CD4-positive, alpha-beta T cell treated with Interleukin-17A for 4 hours (primary cell): ENCODE measurements at regions not wholly inside any gene's neighbourhood (a gene's known extent, or its start where the extent isn't known, plus 50 kb on each side); places are given as distances from the start of the nearest gene placed in this dataset.

Source experiments
- DNase-seq: peaks from one replicate; pipeline ENCODE4 v3.0.0-alpha.2; 2020; ENCODE audit warnings: mixed read lengths

GRCh38 chr12:123100882-123101281 lies 50.0 kb downstream of the PITPNM2 start:
- no peak for DNase-seq

- DNase-seq: no peak
These were observed 50.4 kb downstream of the PITPNM2 start for GRCh38 chr12:123100450-123100849.

- no peak for DNase-seq
These were observed 51.2 kb downstream of the PITPNM2 start for GRCh38 chr12:123099560-123100192.

DNA sequence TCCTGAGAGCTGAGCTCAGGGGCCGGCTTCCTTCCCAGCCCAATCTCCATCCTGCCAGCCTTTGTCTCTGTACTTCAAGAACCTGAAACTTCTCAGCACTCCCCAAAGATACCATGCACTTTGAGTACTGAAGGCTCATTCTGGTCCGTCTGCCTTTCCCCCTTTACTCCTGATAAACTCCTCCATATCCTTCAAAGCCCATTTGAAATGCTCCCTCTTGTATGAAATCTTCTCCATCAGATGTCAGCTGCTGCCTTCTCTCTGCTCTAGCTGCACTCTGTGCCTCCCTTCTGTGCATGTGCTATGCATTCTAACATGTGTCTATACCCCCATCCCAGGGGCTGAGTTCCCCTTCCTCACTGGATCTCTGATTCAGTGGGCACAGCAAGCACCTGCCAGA lies 52.1 kb downstream of the PITPNM2 start:
- DNase-seq: no peak

- DNase-seq: no peak
These were observed 53.3 kb downstream of the PITPNM2 start for GRCh38 chr12:123097561-123098084.

DNA sequence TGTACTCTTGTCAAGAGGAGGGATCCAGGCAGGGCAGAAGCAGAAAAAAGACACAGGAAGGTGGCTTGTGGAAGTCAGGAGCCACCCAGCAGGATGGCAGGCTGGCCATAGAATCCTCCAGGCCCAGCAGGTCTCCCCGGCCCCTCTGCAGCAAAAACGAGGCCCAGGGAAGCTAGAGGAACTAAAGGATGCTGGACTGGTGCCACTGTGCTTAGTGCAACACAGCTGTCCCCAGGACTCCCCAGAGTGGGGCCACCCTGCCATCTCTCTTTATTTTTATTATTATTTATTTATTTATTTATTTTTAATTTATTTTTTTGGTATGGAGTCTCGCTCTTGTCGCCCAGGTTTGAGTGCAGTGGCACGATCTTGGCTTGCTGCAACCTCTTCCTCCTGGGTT lies 54.1 kb downstream of the PITPNM2 start:
- no peak for DNase-seq

DNA sequence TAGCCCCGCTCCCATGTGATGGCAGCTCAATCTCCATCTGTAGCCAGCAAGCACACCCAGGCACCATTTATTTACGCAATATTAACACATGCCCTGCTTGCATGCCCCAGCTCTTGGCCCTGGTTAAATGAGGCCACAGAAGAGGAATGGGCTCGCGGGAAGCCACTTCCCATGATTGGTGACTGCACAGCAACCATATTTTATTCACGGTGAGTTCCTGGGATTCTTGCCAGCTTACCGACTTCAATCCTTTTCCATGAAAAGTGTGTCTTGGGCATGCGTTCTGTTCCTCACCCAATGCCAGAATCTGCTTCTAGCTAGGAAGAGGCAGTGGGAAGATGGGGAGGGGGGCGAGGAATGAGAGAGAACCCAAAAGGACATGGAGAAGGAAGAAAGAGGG lies 54.7 kb downstream of the PITPNM2 start:
- DNase-seq: no peak

- no peak for DNase-seq
These were observed 55.6 kb downstream of the PITPNM2 start for GRCh38 chr12:123095078-123095881.

- no peak for DNase-seq
These were observed 56.4 kb downstream of the PITPNM2 start for GRCh38 chr12:123094349-123095077.

GRCh38 chr12:123092866-123093265 lies 58.0 kb downstream of the PITPNM2 start:
- DNase-seq: no peak

DNA sequence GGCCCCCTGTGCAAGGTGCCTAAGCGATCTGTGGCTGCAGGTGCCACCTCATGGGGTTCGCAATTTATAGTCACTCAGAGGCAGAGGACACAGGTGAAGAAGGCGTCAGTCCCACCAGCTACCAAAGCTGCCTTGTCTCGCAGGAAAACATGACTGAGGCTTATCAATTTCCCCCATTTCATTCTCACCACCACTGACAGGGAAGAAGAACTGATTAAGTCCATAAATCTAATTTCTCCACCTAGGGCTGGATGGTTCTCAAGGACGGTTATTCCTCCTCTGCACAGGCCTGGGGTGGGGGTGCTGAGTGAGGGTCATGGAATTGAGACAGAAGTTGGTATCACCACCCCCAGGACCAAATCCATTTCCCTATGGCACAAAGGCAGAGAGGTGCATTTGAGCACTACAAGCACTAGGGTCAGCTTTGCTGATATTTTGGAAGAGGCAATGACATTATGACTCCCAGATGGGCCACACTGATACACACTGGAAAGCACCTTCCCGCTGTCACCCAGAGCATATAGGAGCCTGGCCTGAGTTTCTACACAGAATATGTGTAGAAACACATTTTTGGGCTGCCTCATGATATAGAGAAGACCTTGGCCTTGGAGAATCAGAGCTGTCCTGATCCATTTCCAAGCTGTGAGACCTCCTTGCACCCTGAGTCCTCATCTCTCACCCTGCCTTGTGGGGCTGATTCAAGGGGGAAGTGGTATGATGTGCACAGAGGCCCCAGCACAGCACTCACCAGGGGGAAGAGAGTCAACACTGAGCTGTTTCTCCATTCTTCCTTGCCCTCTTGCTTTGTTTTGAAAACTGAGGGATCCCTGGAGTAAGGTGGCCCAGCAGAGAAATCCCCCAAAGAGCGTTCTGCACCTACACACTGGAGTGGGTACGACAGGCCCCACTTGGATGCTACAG lies 59.4 kb downstream of the PITPNM2 start:
- no peak for DNase-seq

GRCh38 chr12:123089631-123090353 lies 61.1 kb downstream of the PITPNM2 start:
- DNase-seq: no peak

GRCh38 chr12:123089140-123089539 lies 61.8 kb downstream of the PITPNM2 start:
- no peak for DNase-seq

GRCh38 chr12:123085730-123086487 lies 65.0 kb downstream of the PITPNM2 start:
- DNase-seq: peak; percentile 49

- DNase-seq: no peak
These were observed 65.8 kb downstream of the PITPNM2 start for GRCh38 chr12:123085066-123085465.

- DNase-seq: no peak
These were observed 67.0 kb downstream of the PITPNM2 start for GRCh38 chr12:123083661-123084571.

DNA sequence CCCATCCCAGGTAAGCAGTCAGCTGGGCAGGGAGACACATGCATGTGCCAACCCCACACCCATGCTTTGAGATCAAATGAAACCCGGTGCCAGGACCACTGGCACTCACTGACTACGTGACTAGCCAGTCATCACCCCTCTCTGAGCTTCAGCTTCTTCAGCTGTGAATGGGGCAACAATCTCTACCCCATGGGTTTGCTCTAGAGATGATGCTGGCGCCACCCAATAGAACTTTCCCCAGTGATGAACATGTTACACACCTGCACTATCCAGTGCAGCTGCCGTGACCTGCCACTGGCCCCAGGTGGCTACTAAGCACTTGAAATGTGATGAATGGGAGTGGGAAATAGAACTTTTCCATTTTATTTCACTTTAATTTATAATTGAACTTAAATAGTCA lies 70.3 kb downstream of the PITPNM2 start:
- no peak for DNase-seq

DNA sequence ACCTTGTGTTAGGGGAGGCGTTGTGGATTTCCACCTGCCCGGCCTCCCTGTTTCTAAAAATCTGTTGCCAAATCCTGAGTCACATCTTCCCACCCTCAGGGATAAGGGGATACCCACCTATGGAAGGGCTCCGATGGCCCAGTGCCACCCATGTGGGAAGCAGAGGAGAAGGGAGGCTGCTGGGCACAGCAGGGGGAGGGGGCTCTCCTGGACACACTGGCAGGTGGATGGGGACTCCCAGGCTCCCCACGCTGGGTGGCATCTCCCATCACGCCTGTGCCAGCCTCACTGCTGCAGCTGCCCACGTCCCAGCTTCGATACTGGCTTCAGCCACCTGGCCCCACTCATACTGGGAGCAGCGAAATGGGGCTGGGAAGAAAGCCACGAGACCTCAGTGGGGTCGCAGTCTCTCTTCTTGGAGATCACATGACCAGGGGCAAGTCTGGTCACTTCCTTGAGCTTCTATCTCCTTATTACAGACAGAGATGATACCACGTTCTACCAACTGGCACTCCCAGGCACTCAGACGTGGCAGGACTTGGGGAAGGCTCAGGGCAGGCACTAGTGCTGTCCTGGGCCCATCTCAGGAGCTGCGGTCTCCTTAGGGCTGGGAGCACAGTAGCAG lies 72.2 kb downstream of the PITPNM2 start:
- DNase-seq: no peak

- DNase-seq: no peak
These were observed 72.8 kb downstream of the PITPNM2 start for GRCh38 chr12:123078120-123078465.
